Endothelial cell (in vitro differentiated cells): ENCODE measurements at regions not wholly inside any gene's neighbourhood (a gene's known extent, or its start where the extent isn't known, plus 50 kb on each side); places are given as distances from the start of the nearest gene placed in this dataset.

Source experiments
- DNase-seq: peaks from one replicate; pipeline ENCODE4 v3.0.0; 2021; ENCODE audit warnings: low spot score
- H3K27ac Mint-ChIP-seq: one replicate; pipeline ENCODE4 v1.8.0; 2021; ENCODE audit warnings: mixed read lengths, inconsistent platforms; ENCODE audit not compliant: unreplicated experiment
- H3K27me3 Mint-ChIP-seq: one replicate; pipeline ENCODE4 v1.8.0; 2021; ENCODE audit warnings: mild to moderate bottlenecking, moderate library complexity, mixed read lengths, inconsistent platforms; ENCODE audit not compliant: unreplicated experiment
- H3K36me3 Mint-ChIP-seq: one replicate; pipeline ENCODE4 v1.8.0; 2021; ENCODE audit warnings: mild to moderate bottlenecking, low read depth, mixed read lengths, inconsistent platforms; ENCODE audit not compliant: unreplicated experiment
- H3K4me1 Mint-ChIP-seq: one replicate; pipeline ENCODE4 v1.8.0; 2021; ENCODE audit warnings: mild to moderate bottlenecking, mixed read lengths, inconsistent platforms; ENCODE audit not compliant: unreplicated experiment
- H3K4me3 Mint-ChIP-seq: one replicate; pipeline ENCODE4 v1.8.0; 2021; ENCODE audit warnings: mild to moderate bottlenecking, mixed read lengths, inconsistent platforms; ENCODE audit not compliant: unreplicated experiment
- H3K9me3 Mint-ChIP-seq: one replicate; pipeline ENCODE4 v1.8.0; 2021; ENCODE audit warnings: mixed read lengths, inconsistent platforms; ENCODE audit not compliant: unreplicated experiment
- TF ChIP-seq, protein P1 (sequence below): fragments of 200-600 bp; sonication (generic); IDR thresholded peaks from one replicate; pipeline ENCODE4 v1.5.0; 2021; ENCODE audit warnings: antibody characterized with exemption; ENCODE audit not compliant: unreplicated experiment

DNA sequence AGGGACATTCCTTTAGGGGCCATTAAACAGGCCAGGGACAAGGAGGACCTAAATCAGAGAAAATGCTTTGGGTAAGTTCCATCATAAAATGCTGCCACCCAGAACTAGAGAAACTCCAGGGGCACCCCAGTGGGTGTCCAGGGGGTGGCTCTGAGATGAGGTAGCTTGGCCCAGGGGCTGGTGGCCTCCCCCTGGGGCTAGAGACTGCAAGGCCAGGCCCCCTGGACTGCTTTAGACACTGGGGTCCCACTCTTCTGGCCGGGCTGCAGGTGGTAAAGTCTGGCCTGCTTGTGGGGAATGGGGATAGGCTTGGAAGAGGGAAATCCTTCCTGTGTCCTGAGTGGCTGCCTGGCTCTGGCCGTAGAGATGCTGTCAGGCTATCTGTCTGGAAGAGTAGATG is 169.6 kb upstream of the PODXL start:
- H3K4me3 Mint-ChIP-seq = no peak overlapping the region
- peaks cover 6% of the 10 kb centered on the region for H3K27me3 Mint-ChIP-seq
- peaks cover 6% of the 10 kb centered on the region for H3K9me3 Mint-ChIP-seq
- peaks cover 8% of the 10 kb centered on the region for H3K36me3 Mint-ChIP-seq
- TF ChIP-seq, protein P1, sequence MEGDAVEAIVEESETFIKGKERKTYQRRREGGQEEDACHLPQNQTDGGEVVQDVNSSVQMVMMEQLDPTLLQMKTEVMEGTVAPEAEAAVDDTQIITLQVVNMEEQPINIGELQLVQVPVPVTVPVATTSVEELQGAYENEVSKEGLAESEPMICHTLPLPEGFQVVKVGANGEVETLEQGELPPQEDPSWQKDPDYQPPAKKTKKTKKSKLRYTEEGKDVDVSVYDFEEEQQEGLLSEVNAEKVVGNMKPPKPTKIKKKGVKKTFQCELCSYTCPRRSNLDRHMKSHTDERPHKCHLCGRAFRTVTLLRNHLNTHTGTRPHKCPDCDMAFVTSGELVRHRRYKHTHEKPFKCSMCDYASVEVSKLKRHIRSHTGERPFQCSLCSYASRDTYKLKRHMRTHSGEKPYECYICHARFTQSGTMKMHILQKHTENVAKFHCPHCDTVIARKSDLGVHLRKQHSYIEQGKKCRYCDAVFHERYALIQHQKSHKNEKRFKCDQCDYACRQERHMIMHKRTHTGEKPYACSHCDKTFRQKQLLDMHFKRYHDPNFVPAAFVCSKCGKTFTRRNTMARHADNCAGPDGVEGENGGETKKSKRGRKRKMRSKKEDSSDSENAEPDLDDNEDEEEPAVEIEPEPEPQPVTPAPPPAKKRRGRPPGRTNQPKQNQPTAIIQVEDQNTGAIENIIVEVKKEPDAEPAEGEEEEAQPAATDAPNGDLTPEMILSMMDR = no peak
- no peak overlapping the region for H3K27ac Mint-ChIP-seq
- H3K4me1 Mint-ChIP-seq = peaks cover 11% of the 10 kb centered on the region
- no peak for DNase-seq

DNA sequence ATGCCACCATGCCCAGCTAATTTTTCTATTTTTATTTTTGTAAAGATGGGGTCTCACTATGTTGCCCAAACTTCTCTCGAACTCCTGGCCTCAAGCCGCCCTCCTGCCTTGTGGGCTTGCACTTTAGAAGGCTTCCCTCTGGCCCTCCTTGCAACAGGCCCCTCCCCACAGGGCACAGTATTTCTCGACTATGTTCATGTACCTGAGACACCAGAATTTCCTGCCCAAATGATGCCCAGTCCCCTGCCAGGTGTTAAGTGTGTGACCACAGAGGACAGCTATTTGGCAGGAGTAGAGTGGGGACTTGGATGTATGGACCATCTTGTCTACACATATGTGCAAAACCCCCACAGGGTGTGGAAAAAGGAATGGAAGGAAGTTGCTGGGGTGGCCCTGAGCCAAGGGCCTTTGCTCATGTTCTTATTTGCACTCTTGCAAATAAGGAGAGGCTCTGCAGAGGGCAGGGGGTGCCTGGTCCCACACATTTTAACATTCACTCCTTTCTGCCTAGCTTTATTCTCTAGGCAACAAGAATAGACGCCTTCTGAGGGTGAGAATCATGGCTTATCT is 168.4 kb upstream of the PODXL start:
- Mint-ChIP-seq H3K9me3 (peaks cover 6% of the 10 kb centered on the region), H3K4me1 (peaks cover 11% of the 10 kb centered on the region), H3K27ac (no peak overlapping the region), H3K36me3 (peaks cover 8% of the 10 kb centered on the region), H3K27me3 (peaks cover 5% of the 10 kb centered on the region), H3K4me3 (no peak overlapping the region)
- DNase-seq = no peak
- TF ChIP-seq, protein P1 = no peak

DNA sequence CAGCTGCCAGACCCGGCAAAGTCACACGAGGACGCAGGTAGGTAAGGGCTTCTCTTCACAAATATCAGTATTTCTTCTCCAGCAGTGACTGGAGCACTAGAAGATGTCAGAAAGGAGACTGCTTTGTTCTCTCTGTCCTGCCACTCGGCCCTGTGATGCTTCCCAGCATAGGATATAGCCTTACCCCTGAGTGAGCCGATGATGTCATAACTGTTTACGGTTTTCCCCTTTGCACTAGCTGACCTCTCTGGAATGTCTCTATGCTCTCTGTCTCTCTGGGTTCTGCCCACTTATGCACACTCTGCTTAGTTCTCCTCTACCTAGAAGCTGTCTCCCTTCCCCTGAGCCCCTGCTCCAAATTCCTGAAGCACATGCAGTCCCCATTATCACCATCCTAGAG is 167.5 kb upstream of the PODXL start:
- no peak for DNase-seq
- no peak overlapping the region for H3K27ac Mint-ChIP-seq
- H3K4me3 Mint-ChIP-seq = no peak overlapping the region
- H3K36me3 Mint-ChIP-seq = peaks cover 7% of the 10 kb centered on the region
- peaks cover 4% of the 10 kb centered on the region for H3K27me3 Mint-ChIP-seq
- peaks cover 11% of the 10 kb centered on the region for H3K4me1 Mint-ChIP-seq
- TF ChIP-seq, protein P1 = no peak
- H3K9me3 Mint-ChIP-seq = peaks cover 5% of the 10 kb centered on the region

DNA sequence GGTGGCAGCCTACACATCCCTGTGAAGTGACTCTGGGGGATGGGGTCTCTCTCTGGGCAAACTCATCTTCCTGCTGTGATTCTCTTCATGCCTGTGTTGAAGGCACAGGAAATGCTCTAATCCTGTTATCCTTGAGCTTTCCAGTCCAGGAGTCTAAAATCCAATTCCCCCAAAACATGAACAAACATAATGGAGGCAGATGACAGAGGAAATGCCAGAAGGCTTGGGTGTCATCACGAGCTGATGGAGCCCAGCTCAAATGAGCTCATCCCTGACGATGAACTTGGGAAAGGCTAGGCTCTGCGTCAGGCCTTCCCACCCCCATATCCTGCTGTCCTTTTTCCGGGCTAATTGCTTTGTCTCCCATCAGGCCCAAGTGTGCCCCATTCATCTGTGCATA is 165.9 kb upstream of the PODXL start:
- Mint-ChIP-seq H3K4me3 (no peak overlapping the region), H3K4me1 (peaks cover 11% of the 10 kb centered on the region)
- DNase-seq = no peak

GRCh38 chr7:131721660-131722059 is 165.2 kb upstream of the PODXL start:
- Mint-ChIP-seq H3K27me3 (peaks cover 4% of the 10 kb centered on the region), H3K27ac (no peak overlapping the region), H3K36me3 (no peaks in the 10 kb centered on the region), H3K4me1 (peaks cover 11% of the 10 kb centered on the region), H3K4me3 (no peak overlapping the region), H3K9me3 (no peaks in the 10 kb centered on the region)
- TF ChIP-seq, protein P1 = no peak
- DNase-seq = no peak

More for the DNA sequence above, 165.9 kb upstream of the PODXL start:
- TF ChIP-seq, protein P1 = no peak
- no peaks in the 10 kb centered on the region for H3K9me3 Mint-ChIP-seq
- no peaks in the 10 kb centered on the region for H3K36me3 Mint-ChIP-seq
- H3K27ac Mint-ChIP-seq = no peak overlapping the region
- H3K27me3 Mint-ChIP-seq = peaks cover 4% of the 10 kb centered on the region
